HG03039 (cell line): ENCODE measurements at regions not wholly inside any gene's neighbourhood (a gene's known extent, or its start where the extent isn't known, plus 50 kb on each side); places are given as distances from the start of the nearest gene placed in this dataset.

Source experiments
- ATAC-seq: cut with Tn5 transposase; IDR thresholded peaks from one replicate; pipeline ENCODE4 v1.9.1; 2021; ENCODE audit warnings: mild to moderate bottlenecking, moderate library complexity; ENCODE audit not compliant: unreplicated experiment

DNA sequence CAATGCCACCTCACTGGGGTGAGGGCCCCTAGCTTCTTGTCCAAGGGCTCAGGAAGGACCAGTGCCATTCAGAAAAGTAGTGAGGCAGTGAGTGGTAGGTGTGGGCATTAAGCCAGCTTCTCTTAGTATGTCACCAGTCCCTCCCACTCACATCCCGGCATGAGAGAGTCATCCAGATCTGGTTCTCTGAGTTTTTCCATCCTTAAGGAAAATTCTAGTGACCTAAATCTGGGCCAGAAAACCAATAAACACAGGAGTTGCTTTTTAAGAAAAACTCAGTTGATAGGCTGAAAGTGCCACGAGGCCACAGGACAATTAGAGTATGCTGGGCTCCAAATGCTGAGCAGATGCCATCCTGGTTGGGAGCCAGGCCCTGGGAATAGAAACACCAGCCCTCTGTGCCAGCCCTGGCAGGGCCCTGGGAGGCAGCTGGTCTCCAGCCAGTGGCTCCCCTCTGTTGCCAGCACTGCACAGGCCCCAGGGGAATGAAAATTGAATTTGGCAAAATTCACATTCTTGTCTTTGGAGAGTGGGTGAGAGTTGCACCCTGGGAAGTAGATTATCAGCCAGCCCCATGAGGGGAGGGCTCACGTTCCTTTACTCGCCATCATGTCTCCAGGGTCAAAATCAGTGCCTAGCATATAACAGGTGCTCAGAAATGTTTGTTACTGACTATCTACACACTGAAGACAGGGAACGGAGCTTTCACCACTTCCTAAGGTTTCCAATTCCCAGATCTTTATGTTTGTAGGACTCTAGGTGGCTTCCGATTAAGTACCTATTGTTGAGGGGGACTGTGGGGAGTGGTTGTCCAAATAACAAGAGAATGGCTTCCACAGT, 52.8 kb downstream of the FAM43A start:
- no peak for ATAC-seq

DNA sequence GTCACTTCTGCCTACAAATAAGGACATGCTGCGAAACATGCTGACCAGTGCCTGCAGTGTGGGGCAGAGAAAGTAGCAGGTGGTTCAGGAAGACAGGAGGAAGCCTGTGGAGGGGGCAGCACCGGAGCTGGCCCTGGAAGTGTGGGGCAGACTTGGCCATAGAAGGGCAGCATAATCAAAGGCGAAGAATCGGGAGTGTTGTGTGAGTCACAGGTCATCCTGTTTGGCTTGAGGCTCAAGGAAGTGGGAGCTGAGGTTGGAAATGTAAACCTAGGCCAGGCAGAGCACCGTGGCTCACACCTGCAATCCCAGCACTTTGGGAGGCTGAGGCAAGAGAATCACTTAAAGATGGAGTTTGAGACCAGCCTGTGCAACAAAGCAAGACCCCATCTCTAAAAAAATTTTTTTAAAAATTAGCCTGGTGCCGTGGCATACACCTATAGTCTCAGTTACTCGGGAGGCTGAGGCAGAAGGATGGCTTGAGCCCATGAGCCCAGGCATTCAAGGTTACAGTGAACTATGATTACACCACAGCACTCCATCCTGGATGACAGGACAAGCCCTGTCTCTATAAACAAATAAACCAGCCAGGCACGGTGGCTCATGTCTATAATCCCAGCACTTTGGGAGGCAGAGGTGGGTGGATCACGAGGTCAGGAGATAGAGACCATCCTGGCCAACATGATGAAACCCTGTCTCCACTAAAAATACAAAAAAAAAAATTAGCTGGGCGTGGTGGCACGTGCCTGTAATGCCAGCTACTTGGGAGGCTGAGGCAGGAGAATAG, 54.0 kb downstream of the FAM43A start:
- ATAC-seq: no peak

DNA sequence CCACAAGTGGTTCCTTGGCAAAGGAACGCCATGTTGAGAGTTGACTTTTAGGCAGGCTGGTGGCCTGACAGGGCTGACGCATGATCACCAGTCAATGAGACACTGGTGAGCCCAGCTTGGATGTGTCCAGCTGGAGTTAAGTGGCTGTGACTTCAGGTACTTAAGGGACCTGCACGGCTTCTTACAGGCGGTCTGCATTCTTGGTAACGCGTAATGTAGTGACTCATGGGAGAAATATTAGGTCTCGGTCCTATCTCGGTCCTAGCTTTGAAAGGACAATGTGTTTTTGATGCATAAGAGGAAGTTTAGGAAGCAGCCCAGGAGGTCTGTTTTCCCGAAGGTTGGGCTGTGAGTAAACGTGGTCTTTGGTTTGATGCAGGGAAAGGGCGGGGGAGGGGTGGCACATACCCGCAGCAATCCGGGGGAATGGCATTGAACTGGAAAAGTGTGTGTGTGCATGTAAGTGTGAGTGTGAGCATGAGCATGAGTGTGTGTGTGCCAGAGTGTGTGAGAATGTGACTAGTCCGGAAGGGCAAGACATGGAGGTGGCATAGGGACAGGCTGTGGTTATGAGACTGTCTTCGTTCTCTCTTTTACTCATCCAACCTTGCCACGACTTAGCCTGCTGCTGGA, 55.3 kb downstream of the FAM43A start:
- ATAC-seq: no peak

DNA sequence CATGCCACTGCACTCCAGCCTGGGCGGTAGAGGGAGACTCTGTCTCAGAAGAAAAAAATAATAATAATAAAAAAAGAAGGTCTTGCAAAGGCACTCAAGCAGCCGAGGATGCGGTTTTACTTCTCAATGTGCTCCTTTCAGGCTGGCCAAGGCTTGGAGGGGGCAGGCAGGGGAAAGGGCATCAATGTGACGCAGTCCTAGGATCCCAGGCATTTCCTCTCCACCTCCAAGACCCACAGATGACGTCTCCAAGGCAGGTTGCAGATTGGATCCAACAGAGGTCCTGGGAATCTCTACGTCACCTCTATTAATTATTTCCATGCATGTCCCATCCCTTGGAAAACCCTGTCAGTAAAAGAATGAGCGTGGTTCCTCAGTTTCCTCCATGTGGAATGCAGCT, 56.2 kb downstream of the FAM43A start:
- ATAC-seq: no peak

DNA sequence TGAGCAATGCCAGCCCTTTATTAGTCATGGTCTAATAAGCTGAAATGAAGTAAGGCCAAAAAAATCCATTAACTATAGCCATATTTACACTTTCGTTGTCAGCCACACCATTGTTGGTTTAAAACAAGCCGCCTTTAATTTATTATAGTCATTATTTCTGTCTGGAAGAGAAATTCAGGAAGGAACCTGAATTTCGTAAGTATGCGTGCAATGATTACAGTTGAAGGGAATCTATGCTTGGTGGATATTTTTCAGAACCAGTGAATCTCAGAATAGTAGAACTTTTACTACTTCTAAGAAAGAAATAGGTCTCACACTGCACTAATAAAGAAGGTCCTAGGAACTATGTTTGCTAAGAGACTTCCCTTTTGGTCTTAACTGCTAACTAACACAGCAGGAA, 59.1 kb downstream of the FAM43A start:
- ATAC-seq: no peak

DNA sequence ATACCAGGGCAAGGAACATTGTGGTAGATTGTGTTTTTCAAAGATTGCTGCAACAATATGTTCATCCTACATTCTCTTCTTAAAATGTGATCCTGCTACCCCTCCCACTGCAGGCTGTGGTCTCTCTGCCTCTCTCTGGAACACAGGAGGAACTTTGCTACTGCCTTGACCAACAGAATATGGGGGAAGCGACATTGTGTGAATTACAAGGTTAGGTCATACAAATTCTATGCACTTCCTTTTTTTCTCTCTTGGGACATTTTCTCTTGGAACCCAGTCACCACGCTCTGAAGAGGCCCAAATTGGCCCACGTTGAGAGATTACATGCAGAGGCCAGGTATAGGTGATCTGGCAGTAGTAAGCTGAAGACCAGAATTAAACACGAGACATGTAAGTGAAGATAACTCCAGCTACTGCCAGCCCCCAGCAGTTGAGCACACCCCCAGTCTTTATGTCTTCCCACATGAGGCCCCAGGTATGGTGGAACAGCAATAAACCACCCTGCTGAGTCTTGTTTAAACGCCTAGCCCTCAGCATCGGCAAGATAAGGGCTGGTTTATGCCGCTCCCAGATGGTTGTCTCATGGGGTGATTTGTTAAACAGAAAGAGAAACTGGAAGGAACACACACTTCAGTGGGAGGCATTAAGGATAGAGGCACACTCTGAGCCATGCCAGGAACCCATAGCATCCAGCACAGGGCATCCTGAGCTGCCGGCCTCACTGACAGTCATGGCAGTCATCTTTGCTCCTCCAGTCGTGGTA, 59.9 kb downstream of the FAM43A start:
- no peak for ATAC-seq

DNA sequence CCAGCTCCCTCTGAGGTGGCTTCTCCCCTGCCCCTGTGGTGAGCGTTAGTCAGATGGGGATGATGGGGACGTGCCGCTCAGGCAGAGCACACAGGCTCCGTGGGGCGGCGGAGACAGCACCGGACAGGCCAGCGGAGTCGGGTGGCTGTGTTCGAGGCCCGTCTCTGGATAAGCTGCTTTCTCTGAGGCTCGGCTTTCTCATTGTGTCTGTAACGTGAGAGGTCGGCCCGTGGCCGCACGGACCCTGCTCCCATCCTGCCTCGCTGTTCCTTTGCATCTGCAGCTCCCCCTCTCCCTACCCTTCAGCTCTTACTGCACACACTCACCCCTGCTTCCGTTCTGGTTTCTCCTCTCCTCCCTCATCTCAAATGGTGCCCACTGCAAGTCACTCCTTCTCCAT, 62.5 kb downstream of the FAM43A start:
- ATAC-seq: no peak

DNA sequence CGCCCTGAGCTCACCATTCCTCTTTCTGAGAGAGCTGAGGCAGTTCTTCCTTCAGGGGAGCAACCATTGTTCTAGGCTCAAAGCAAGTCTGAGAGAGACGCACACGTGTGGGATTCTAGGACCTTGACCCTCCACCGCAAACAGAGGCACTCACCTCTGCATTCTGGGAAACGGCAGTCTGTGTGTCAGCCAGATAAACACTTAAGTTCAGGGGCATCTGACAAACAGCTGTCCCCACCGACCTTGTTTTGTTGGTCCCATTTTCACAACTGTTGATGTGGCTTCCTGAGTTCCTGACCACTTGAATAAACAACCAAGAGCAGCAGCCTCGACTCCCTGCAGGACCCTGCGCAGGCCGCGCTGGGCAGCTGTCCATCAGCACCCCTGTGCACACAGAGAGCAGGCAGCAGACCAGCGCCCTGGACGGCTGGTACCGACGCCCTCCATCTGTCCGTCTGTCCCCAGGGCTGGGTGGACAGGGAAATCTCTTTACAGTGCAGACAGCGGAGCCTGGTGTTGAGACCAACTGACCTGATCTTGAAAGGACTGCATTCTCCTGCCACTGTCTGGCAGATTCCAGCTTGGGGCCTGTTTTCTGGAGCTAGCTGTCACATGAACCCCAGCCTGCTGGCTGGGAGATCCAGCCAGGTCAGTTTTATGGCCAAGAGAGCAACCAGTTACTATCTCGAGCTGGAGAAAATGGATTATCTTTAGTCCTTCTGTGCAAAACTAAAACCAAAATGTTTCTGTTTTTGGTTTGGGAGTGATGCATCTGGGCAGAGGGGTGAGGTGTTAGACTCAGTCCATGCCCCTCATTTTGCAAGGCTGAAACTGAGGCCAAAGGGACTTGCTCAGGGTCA, 64.2 kb downstream of the FAM43A start:
- ATAC-seq: no peak

DNA sequence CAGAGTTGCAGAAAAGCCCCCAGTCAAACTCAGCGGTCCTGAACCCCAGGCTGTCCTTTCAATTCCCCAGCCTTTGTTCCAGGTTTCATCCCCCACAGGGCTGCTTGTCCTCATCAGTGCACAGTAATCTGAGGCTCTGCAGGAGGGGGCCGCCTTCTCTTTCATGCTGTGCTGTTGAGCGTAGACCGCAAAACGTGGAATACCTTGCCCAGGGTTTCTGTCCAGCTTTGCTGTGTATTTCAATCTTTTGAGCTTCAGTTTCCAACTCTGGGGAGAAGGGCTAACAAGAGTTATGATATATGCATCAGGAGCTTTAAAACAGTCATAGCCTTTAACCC, 64.8 kb downstream of the FAM43A start:
- ATAC-seq: no peak

DNA sequence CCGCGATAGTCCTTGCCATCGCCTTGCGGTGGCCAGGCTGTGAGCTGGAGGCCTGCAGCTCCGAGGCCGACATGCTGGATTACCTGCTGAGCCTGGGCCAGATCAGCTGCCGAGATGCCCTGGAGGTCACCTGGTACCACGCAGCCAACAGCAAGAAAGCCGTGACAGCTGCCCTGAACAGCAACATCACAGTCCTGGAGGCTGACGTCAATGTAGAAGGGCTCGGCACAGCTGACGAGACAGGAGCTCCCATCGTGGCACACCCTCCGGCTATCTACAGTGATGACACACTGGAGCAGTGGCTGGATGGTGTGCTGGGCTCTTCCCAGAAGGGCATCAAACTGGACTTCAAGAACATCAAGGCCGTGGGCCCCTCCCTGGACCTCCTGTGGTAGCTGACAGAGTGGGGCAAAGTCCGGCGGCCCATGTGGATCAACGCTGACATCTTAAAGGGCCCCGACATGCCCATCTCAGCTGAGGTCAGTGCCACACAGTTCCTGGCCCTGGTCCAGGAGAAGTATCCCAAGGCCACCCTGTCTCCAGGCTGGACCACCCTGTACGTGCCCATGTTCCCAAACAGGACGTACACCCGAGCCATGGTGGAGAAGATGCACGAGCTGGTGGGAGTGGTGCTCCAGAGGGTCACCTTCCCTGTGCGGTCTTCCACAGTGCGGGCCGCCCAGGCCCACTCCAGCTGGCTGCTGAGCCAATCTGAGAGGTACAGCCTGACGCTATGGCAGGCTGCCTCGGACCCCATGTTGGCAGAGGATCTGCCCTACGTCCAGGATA, 70.2 kb downstream of the FAM43A start:
- ATAC-seq: no peak

DNA sequence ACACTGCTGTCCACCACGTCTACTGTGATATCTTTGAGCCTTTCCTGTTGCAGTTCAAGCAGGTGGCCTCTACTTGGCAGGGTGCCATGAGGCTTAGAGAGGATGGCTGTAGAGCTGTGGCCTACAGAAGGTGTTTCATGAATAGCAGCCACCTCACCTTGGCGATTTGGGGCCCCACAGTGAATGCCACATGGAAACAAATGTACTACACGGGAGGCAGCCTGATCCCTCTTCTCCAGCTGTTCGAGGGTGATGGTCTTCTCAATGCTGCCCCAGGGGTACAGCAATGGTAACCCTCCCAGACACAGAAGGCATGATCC, 70.7 kb downstream of the FAM43A start:
- ATAC-seq: no peak

DNA sequence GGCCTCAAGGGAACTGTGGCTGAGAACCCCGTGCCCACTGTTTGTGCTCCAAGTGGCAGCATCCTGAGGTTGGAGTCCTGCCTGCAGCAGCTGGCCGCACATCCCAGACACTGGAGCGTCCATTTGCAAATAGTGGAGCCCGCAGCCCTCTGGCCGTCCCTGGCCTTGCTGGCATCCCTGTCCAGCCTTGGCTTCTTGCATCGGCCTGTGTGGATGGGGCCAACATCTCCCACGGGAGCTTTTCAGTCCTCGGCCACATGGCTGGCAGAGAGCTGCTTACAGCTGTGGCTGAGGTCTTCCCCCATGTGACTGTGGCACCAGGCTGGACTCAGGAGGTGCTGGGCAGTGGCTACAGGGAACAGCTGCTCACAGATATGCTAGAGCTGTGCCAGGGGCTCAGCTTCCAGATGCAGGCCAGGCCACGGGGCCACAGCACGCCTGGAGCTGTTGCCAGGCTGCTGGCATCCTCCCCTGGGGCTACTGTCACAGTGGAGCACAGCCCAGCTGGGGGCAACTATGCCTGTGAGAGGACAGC, 71.2 kb downstream of the FAM43A start:
- no peak for ATAC-seq

DNA sequence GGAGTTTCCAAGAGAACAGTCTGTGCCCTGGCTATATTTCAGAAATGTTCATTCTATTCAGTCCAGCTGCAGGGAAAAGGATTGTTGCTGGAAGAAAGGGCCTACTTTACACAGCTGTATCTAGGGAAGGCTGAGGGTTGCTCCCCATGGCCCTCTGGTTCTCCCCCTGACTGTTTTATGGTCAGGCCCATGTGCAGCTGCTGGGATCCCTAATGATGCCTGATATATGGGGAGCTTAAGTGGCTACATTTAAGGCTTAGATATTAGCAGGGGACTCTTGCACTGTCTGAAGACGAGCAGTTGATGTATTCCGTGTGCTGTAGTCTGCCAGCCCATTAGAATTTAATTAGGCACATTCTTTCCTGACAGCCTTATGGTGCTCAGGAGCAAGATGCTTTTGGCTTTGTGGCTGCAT, 72.0 kb downstream of the FAM43A start:
- no peak for ATAC-seq

DNA sequence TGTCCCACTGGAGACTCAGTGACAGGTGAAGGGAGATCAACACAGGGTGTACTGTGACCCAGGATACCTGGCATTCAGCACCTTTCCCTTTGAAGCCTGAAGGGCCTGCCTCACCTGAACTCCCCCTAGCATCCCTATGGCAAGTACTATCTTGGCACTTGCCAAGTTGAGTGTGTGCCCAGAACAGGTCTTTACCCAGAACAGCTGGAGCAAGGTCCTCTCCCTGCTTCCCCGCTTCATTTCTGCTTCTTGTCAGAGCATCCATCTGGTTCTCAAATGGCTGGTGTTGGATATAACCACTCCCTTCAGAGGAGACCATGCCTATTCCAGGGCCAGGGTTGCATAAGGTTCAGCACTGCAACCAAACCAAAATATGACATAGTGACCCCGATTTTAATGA, 73.0 kb downstream of the FAM43A start:
- no peak for ATAC-seq

DNA sequence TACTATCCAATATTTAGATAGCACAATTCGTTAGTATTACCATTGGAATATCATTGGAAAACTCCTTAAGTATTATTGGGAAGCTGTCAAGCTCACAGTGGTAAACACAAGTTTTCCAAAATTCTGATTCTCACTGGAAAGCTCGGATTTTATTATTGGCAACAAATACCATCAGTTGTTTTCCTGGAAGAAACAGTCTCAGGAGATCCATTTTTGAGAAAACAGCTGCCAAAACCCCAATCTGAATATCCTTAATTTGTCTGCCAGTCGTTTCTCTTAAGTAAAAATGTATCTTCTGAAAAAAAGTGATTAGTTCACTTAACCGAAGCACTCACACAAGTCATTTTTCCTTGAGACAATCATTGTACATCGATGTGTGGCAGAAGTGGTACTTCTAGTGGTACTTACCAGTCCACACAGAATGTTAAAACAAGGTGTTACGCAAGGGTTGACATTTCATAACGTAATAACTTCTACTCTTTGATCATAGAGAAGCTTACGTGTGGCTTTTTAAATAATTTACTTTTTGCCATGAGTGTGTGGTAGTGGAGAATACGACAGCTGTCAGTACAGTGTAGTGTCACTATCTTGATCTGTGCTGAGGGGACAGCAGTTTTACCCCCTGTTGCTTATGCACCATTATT, 74.9 kb downstream of the FAM43A start:
- no peak for ATAC-seq

DNA sequence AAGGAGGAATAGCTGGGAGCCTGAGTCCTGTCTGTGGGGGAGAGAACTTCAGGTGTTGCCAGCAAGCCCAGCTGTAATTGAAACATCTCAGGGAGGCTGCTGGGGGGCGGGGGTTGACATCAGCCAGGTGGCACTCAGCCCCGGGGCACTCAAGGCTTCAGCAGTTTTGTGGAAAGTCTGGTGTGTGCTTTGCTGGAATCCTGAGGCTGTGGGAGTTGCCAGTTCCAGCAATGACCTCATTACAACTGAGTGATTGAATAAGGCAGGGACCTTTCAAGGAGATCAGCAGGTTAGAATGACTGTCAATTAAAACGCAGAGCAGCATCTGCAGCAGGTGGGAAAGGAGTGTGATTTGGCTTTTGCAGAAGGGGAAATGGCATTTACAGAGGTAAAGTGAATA, 75.7 kb downstream of the FAM43A start:
- no peak for ATAC-seq

DNA sequence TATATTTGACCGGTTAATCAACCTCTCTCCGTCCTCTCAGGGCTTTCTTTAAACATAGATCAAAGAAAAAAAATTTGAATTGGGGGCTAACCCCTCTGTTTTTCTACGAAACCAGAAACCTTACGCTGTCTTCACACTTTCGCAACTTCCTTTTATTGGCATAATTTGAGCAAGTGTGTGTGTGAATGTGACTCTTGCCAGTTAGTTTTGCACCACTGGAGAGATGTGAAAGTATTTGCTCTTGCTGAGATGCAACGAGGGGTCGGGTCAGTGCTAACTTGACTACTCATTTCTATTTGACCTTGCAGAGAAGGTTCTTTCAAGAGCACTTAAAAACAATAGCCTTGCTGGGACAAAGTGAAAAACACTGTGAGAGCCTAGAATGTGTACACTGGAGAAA, 81.2 kb downstream of the FAM43A start:
- ATAC-seq: no peak

DNA sequence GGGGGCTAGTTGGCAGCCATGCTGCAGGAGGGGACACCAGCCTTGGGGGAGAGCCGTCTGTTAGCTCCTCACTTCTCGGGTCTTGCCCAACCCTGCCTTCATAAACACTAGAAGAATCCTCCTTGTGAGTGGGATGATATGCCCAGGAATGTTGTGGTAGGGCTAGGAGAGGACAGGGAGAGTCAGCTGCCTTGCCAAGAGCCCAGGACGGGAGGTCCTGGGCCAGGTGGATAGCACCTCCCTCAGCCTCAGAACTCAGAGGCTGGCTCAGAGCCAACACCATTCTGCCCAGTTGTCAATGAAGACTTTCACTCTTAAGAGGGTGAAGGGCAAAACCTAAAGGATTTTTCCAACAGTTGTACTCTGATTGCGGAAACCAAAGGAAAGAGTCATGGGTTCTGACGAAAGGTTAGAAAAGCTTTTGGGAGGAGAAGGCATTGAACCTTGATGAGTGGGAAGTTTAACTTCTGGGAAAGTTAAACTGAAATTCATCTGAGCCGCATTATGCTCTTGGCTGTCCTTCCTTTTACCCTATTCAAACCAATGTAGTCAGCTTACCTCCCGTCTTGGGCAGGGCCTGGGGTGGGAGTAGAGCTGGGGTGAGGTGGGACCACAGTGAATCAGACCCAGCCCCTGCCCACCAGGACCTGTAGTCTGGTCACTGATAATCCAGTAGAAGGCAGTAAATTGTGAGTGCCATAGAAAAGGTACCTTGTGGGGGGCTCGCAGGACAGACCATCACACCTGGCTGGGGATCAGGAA, 81.9 kb downstream of the FAM43A start:
- no peak for ATAC-seq
